Transverse colon (tissue), 4 donors: ENCODE measurements at regions not wholly inside any gene's neighbourhood (a gene's known extent, or its start where the extent isn't known, plus 50 kb on each side); places are given as distances from the start of the nearest gene placed in this dataset.

Experiments
- DNase-seq: peaks from one replicate; pipeline ENCODE4 v3.0.0-alpha.2; 2019
- H3K27ac ChIP-seq, 4 donors: fragments of 200-600 bp; sonication (generic); 2 replicates each; pipeline ENCODE4 v1.5.1; 2016 to 2018; ENCODE audit warnings: inconsistent platforms in 4 of 4
- H3K27me3 ChIP-seq: fragments of 200-600 bp; sonication (generic); 2 replicates; pipeline ENCODE4 v1.5.1; 2017; ENCODE audit warnings: inconsistent platforms
- H3K36me3 ChIP-seq, 4 donors: fragments of 200-600 bp; sonication (generic); 2 replicates each; pipeline ENCODE4 v1.5.1; 2017 to 2019; ENCODE audit warnings: inconsistent platforms in 4 of 4
- H3K4me1 ChIP-seq, 4 donors: fragments of 200-600 bp; sonication (generic); 2 replicates each; pipeline ENCODE4 v1.5.1; 2017 to 2020; ENCODE audit warnings: inconsistent platforms in 4 of 4
- H3K4me3 ChIP-seq, 4 donors: fragments of 200-600 bp; sonication (generic); 1 replicate in 1 of 4; 2 replicates in 3 of 4; pipeline versions ENCODE4 v1.5.1 to v1.6.1; 2017 to 2019; ENCODE audit warnings: inconsistent platforms in 4 of 4
- H3K9me3 ChIP-seq, 2 donors: fragments of 200-600 bp; sonication (generic); 2 replicates each; pipeline ENCODE4 v1.5.1; 2017 to 2019; ENCODE audit warnings: inconsistent platforms in 2 of 2
- CTCF ChIP-seq, 5 experiments: fragments of 200-600 bp in 3 of 5; fragments of 450-650 bp in 2 of 5; sonication (generic) in 3 of 5; IDR thresholded peaks; 1 replicate in 2 of 5; 2 replicates in 3 of 5; pipeline ENCODE4 v1.5.1; 2016 to 2017; ENCODE audit warnings: antibody characterized with exemption in 5 of 5, inconsistent platforms in 3 of 5, mild to moderate bottlenecking in 2 of 5, moderate library complexity in 1 of 5
- EP300 ChIP-seq: sonication (generic); formaldehyde crosslinking; IDR thresholded peaks from one replicate; pipeline ENCODE4 v1.6.1; 2017; ENCODE audit warnings: antibody characterized with exemption, low read depth
- POLR2A ChIP-seq: fragments of 450-650 bp; IDR thresholded peaks from one replicate; pipeline ENCODE4 v1.6.1; 2016; ENCODE audit warnings: antibody characterized with exemption, mild to moderate bottlenecking, moderate library complexity
- POLR2AphosphoS5 ChIP-seq, 3 donors: sonication (generic); formaldehyde crosslinking; IDR thresholded peaks; one replicate each; pipeline ENCODE4 v1.6.1; 2016; ENCODE audit warnings: antibody characterized with exemption in 3 of 3
- WGBS, 2 donors: methylation state at CpG; one replicate each; pipeline ENCODE4 v1.1.5; 2018; ENCODE audit warnings: low coverage in 1 of 2; 5-methylcytosine and 5-hydroxymethylcytosine counted together
- in situ Hi-C, 4 donors: fragments of 200-750 bp; cut with MboI; loops; one replicate each; pipeline versions ENCODE4 v1.15.0 to v1.15.1; 2017; ENCODE audit warnings: low sequenced_read_pairs in 3 of 4, low pct_ligation_motif_present in 1 of 4, low pct_unique_long_range_greater_than_20kb in 1 of 4
- intact Hi-C: fragments of 100-400 bp; cut with DNase I; formaldehyde crosslinking; loops from one replicate; pipeline ENCODE4 v1.15.1; 2023; ENCODE audit warnings: low total_unique reads

- DNase-seq = no peak
- Histone ChIP-seq H3K36me3 (no peaks in the 10 kb centered on the region), H3K27ac (no peak overlapping the region), H3K4me1 (no peaks in the 10 kb centered on the region), H3K4me3 (no peak overlapping the region), H3K27me3 (no peaks in the 10 kb centered on the region), H3K9me3 (no peaks in the 10 kb centered on the region)
- in situ Hi-C loops (no loop called here), intact Hi-C loops (no loop called here)
- TF ChIP-seq POLR2A (no peak), POLR2AphosphoS5 (IDR thresholded peaks at IDR 0.05) (no peak), CTCF (IDR thresholded peaks at IDR 0.05) (no peak)
- WGBS, 2 donors = 51 to 57% methylated on average over 2 of the region's 2 CpGs
Measured at GRCh38 chr1:219507437-219507836, 105.5 kb downstream of the ZC3H11B start.

- in situ Hi-C loops (no loop called here), intact Hi-C loops (no loop called here)
- Histone ChIP-seq H3K27me3 (no peaks in the 10 kb centered on the region), H3K36me3 (no peaks in the 10 kb centered on the region), H3K27ac (no peak overlapping the region), H3K4me3 (no peak overlapping the region), H3K9me3 (no peaks in the 10 kb centered on the region), H3K4me1 (no peaks in the 10 kb centered on the region)
- TF ChIP-seq POLR2A (no peak), CTCF (IDR thresholded peaks at IDR 0.05) (no peak), POLR2AphosphoS5 (IDR thresholded peaks at IDR 0.05) (no peak), EP300 (no peak)
- WGBS, 2 donors = 67 to 91% methylated on average over 1 of the region's 1 CpG
- DNase-seq = no peak
Measured at GRCh38 chr1:219506936-219507335, 106.0 kb downstream of the ZC3H11B start.

GRCh38 chr1:219506473-219506899, 106.4 kb downstream of the ZC3H11B start:
- H3K4me1 ChIP-seq = no peaks in the 10 kb centered on the region
- intact Hi-C loops = no loop called here
- no peak for DNase-seq
- H3K27me3 ChIP-seq = no peaks in the 10 kb centered on the region
- H3K9me3 ChIP-seq = no peaks in the 10 kb centered on the region
- WGBS, 2 donors = 32% methylated on average over 4 of the region's 4 CpGs; no CpG with 5 or more reads in 1 of the 2 donors
- no peak overlapping the region for H3K4me3 ChIP-seq
- H3K27ac ChIP-seq = no peak overlapping the region
- TF ChIP-seq CTCF (IDR thresholded peaks at IDR 0.05) (no peak), EP300 (no peak), POLR2AphosphoS5 (IDR thresholded peaks at IDR 0.05) (no peak)
- no peaks in the 10 kb centered on the region for H3K36me3 ChIP-seq
- in situ Hi-C loops = no loop called here

- TF ChIP-seq CTCF (IDR thresholded peaks at IDR 0.05) = no peak
- no peak for TF ChIP-seq POLR2AphosphoS5 (IDR thresholded peaks at IDR 0.05)
- TF ChIP-seq EP300 = no peak
- TF ChIP-seq POLR2A = no peak
- no peaks in the 10 kb centered on the region for H3K27me3 ChIP-seq
- 24 to 36% methylated on average over 3 of the region's 3 CpGs for WGBS, 2 donors
- no peak overlapping the region for H3K4me3 ChIP-seq
- no peaks in the 10 kb centered on the region for H3K36me3 ChIP-seq
- no peaks in the 10 kb centered on the region for H3K4me1 ChIP-seq
- intact Hi-C loops = no loop called here
- in situ Hi-C loops = no loop called here
- no peak for DNase-seq
- no peaks in the 10 kb centered on the region for H3K9me3 ChIP-seq
- H3K27ac ChIP-seq = no peak overlapping the region
Measured at GRCh38 chr1:219505886-219506285, 107.0 kb downstream of the ZC3H11B start.
